H1 (cell line): ENCODE measurements at regions not wholly inside any gene's neighbourhood (a gene's known extent, or its start where the extent isn't known, plus 50 kb on each side); places are given as distances from the start of the nearest gene placed in this dataset.

Source experiments
- ZNF274 ChIP-seq: IDR thresholded peaks from 2 replicates; pipeline ENCODE4 v1.7.0; 2012; ENCODE audit warnings: low read length, borderline replicate concordance; ENCODE audit errors: extremely low read depth

DNA sequence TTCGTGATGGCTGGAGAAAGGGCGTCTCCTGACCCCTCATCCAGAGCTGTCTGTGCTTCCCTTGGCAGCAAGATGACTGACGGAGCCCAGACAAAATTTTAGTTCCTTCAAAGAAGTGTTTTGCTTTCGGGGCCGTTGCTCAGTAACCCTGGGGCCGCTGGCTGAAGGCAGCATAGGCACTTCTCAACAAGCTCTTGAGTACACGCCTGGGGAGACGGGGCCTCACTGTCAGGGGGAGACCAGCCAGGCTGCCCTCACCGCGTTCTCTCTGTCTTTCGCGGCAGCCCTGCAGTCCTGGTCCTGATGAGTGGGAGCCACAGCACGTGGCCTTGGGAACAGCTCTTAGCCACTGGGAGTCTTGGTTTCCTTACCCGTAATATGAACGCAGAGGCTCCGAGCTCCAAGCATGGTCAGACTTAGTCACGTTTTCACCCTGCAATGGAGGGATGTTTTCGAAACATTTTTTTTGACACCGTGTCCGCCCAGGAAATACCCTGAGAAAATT, 86.0 kb downstream of the IRF8 start (continued):
- TF ChIP-seq ZNF274: no peak
- TF ChIP-seq, all 59 proteins: peak for 0
